ENCODE measurements at regions not wholly inside any gene's neighbourhood (a gene's known extent, or its start where the extent isn't known, plus 50 kb on each side); places are given as distances from the start of the nearest gene placed in this dataset.

- TF ChIP-seq EGR1 (IDR thresholded peaks at IDR 0.05) (no peak), CEBPB (IDR thresholded peaks at IDR 0.05) (no peak)
Observed at GRCh38 chr3:27880969-27881892, 159.1 kb upstream of the EOMES start.

GRCh38 chr3:27883266-27883665, 161.1 kb upstream of the EOMES start:
- TF ChIP-seq, protein P1, sequence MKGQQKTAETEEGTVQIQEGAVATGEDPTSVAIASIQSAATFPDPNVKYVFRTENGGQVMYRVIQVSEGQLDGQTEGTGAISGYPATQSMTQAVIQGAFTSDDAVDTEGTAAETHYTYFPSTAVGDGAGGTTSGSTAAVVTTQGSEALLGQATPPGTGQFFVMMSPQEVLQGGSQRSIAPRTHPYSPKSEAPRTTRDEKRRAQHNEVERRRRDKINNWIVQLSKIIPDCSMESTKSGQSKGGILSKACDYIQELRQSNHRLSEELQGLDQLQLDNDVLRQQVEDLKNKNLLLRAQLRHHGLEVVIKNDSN (IDR thresholded peaks at IDR 0.05): no peak

- no peak for TF ChIP-seq EP300 (IDR thresholded peaks at IDR 0.05; ENCODE audit: borderline replicate concordance)
- no peak for TF ChIP-seq FOXM1 (IDR thresholded peaks at IDR 0.05; ENCODE audit: borderline replicate concordance, low read depth)
- no peak for TF ChIP-seq TAF1 (IDR thresholded peaks at IDR 0.05; ENCODE audit: low read depth)
- TF ChIP-seq TCF12 (IDR thresholded peaks at IDR 0.05; ENCODE audit: low read depth): no peak
- TF ChIP-seq NFIC (IDR thresholded peaks at IDR 0.05): no peak
- no peak for TF ChIP-seq ZBTB7A (IDR thresholded peaks at IDR 0.05; ENCODE audit: low read depth)
- TF ChIP-seq YY1 (IDR thresholded peaks at IDR 0.05; ENCODE audit: low read depth): no peak
- TF ChIP-seq, protein P2, sequence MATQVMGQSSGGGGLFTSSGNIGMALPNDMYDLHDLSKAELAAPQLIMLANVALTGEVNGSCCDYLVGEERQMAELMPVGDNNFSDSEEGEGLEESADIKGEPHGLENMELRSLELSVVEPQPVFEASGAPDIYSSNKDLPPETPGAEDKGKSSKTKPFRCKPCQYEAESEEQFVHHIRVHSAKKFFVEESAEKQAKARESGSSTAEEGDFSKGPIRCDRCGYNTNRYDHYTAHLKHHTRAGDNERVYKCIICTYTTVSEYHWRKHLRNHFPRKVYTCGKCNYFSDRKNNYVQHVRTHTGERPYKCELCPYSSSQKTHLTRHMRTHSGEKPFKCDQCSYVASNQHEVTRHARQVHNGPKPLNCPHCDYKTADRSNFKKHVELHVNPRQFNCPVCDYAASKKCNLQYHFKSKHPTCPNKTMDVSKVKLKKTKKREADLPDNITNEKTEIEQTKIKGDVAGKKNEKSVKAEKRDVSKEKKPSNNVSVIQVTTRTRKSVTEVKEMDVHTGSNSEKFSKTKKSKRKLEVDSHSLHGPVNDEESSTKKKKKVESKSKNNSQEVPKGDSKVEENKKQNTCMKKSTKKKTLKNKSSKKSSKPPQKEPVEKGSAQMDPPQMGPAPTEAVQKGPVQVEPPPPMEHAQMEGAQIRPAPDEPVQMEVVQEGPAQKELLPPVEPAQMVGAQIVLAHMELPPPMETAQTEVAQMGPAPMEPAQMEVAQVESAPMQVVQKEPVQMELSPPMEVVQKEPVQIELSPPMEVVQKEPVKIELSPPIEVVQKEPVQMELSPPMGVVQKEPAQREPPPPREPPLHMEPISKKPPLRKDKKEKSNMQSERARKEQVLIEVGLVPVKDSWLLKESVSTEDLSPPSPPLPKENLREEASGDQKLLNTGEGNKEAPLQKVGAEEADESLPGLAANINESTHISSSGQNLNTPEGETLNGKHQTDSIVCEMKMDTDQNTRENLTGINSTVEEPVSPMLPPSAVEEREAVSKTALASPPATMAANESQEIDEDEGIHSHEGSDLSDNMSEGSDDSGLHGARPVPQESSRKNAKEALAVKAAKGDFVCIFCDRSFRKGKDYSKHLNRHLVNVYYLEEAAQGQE (IDR thresholded peaks at IDR 0.05; ENCODE audit: low read depth): no peak
- TF ChIP-seq CEBPB (IDR thresholded peaks at IDR 0.05): no peak
- no peak for TF ChIP-seq CREB1 (IDR thresholded peaks at IDR 0.05; ENCODE audit: low read depth)
- TF ChIP-seq EGR1 (IDR thresholded peaks at IDR 0.05): no peak
- TF ChIP-seq, protein P1 (IDR thresholded peaks at IDR 0.05): no peak
- no peak for TF ChIP-seq TEAD4 (IDR thresholded peaks at IDR 0.05)
Observed at GRCh38 chr3:27885641-27886040, 163.5 kb upstream of the EOMES start.

- no peak for TF ChIP-seq ZBTB7A (IDR thresholded peaks at IDR 0.05; ENCODE audit: low read depth)
- no peak for TF ChIP-seq CREB1 (IDR thresholded peaks at IDR 0.05; ENCODE audit: low read depth)
- TF ChIP-seq, protein P1 (IDR thresholded peaks at IDR 0.05): no peak
- TF ChIP-seq EGR1 (IDR thresholded peaks at IDR 0.05): no peak
- no peak for TF ChIP-seq FOXM1 (IDR thresholded peaks at IDR 0.05; ENCODE audit: borderline replicate concordance, low read depth)
- no peak for TF ChIP-seq TAF1 (IDR thresholded peaks at IDR 0.05; ENCODE audit: low read depth)
Observed at GRCh38 chr3:27888562-27888961, 166.4 kb upstream of the EOMES start.

DNA sequence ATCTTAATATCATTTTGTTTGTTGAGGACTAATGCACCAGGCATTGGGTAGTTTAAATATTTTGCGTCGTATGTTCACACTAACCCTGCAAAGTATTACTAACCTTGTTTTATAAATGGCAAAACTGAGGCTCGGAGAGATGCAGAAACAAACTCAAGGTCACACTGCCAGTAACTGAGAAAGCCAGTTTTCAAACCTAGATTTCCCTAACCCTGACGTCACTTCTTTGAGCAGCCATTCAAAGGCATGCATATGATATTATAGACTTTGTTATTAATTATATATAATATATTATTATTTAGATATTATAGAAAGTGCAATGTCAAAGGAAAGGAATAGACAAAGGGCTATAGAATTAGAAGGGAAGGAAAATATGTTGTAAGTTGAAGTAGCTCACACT, 167.6 kb upstream of the EOMES start:
- TF ChIP-seq EGR1 (IDR thresholded peaks at IDR 0.05) (no peak), MAX (IDR thresholded peaks at IDR 0.05) (no peak), NFIC (IDR thresholded peaks at IDR 0.05) (no peak), YY1 (IDR thresholded peaks at IDR 0.05; ENCODE audit: low read depth) (no peak), FOXM1 (IDR thresholded peaks at IDR 0.05; ENCODE audit: borderline replicate concordance, low read depth) (no peak), RAD21 (IDR thresholded peaks at IDR 0.05; ENCODE audit: low read depth) (no peak), CREB1 (IDR thresholded peaks at IDR 0.05; ENCODE audit: low read depth) (no peak), CEBPB (IDR thresholded peaks at IDR 0.05) (no peak), TAF1 (IDR thresholded peaks at IDR 0.05; ENCODE audit: low read depth) (no peak), EP300 (IDR thresholded peaks at IDR 0.05; ENCODE audit: borderline replicate concordance) (no peak), TCF12 (IDR thresholded peaks at IDR 0.05; ENCODE audit: low read depth) (no peak), TEAD4 (IDR thresholded peaks at IDR 0.05) (no peak), ZBTB7A (IDR thresholded peaks at IDR 0.05; ENCODE audit: low read depth) (no peak)
- TF ChIP-seq, protein P1 (IDR thresholded peaks at IDR 0.05): no peak
- TF ChIP-seq, protein P2 (IDR thresholded peaks at IDR 0.05; ENCODE audit: low read depth): no peak

Measured in Ishikawa (cell line).